Lower lobe of right lung (tissue), 2 donors: ENCODE measurements at regions not wholly inside any gene's neighbourhood (a gene's known extent, or its start where the extent isn't known, plus 50 kb on each side); places are given as distances from the start of the nearest gene placed in this dataset.

Experiments used
- ATAC-seq, 2 donors: fragments of 200-7000 bp; cut with Tn5 transposase; one replicate each; pipeline ENCODE4 v1.9.1; 2020 to 2022; ENCODE audit warnings: mild to moderate bottlenecking in 2 of 2, moderate library complexity in 2 of 2
- DNase-seq: peaks from one replicate; pipeline ENCODE4 v3.0.0-alpha.2; 2020
- H3K27ac ChIP-seq: fragments of 200-600 bp; one replicate; pipeline ENCODE4 v1.8.0; 2022
- H3K27me3 ChIP-seq: fragments of 200-600 bp; one replicate; pipeline ENCODE4 v1.8.0; 2022; ENCODE audit warnings: low read depth
- H3K36me3 ChIP-seq: fragments of 200-600 bp; one replicate; pipeline ENCODE4 v1.8.0; 2022; ENCODE audit warnings: mild to moderate bottlenecking
- H3K4me1 ChIP-seq: fragments of 200-600 bp; one replicate; pipeline ENCODE4 v1.8.0; 2022
- H3K4me3 ChIP-seq: fragments of 200-600 bp; one replicate; pipeline ENCODE4 v1.8.0; 2022; ENCODE audit warnings: mild to moderate bottlenecking
- H3K9me3 ChIP-seq: fragments of 200-600 bp; one replicate; pipeline ENCODE4 v1.8.0; 2022
- intact Hi-C: fragments of 100-400 bp; cut with DNase I; formaldehyde crosslinking; loops from one replicate; pipeline ENCODE4 v1.11.0; 2022
- TF ChIP-seq, protein P1 (sequence below): fragments of 200-600 bp; IDR thresholded peaks from one replicate; pipeline ENCODE4 v1.8.0; 2022; ENCODE audit warnings: antibody characterized with exemption, mild to moderate bottlenecking
- donor health status: DM: no; HTN: yes; CAD: no; lungs with severe emphysema.

DNA sequence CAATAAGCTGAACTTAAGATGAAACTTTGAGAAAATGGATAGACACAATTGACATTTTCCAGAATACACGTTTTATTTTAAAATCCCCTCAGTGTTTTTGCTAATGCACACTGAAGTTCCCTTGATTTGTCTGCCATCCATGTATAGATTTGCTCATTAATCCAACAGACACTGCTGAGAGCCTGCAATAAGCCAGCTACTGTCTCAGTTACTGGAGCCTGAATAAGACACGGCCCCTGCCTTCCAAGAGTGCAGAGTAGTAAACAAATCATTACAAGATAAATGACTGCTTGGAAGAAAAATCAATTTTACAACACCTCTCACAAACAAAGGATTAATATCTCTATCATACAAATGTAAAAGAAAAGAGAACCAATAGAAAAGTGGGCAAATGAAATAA, 130.1 kb downstream of the TLR5 start:
- no peaks in the 10 kb centered on the region for H3K36me3 ChIP-seq
- intact Hi-C loops: no loop called here
- H3K27me3 ChIP-seq: no peaks in the 10 kb centered on the region
- no peak for DNase-seq
- TF ChIP-seq, protein P1, sequence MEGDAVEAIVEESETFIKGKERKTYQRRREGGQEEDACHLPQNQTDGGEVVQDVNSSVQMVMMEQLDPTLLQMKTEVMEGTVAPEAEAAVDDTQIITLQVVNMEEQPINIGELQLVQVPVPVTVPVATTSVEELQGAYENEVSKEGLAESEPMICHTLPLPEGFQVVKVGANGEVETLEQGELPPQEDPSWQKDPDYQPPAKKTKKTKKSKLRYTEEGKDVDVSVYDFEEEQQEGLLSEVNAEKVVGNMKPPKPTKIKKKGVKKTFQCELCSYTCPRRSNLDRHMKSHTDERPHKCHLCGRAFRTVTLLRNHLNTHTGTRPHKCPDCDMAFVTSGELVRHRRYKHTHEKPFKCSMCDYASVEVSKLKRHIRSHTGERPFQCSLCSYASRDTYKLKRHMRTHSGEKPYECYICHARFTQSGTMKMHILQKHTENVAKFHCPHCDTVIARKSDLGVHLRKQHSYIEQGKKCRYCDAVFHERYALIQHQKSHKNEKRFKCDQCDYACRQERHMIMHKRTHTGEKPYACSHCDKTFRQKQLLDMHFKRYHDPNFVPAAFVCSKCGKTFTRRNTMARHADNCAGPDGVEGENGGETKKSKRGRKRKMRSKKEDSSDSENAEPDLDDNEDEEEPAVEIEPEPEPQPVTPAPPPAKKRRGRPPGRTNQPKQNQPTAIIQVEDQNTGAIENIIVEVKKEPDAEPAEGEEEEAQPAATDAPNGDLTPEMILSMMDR: no peak
- H3K4me1 ChIP-seq: no peaks in the 10 kb centered on the region
- ATAC-seq: no peak
- H3K4me3 ChIP-seq: no peak overlapping the region
- H3K27ac ChIP-seq: no peak overlapping the region
- no peaks in the 10 kb centered on the region for H3K9me3 ChIP-seq

- Histone ChIP-seq H3K4me1 (no peaks in the 10 kb centered on the region), H3K4me3 (no peak overlapping the region), H3K36me3 (no peaks in the 10 kb centered on the region), H3K27ac (no peak overlapping the region), H3K27me3 (no peaks in the 10 kb centered on the region), H3K9me3 (no peaks in the 10 kb centered on the region)
- ATAC-seq (no peak), DNase-seq (no peak)
- TF ChIP-seq, protein P1: no peak
- intact Hi-C loops: no loop called here
Observed at GRCh38 chr1:223014142-223014873, 128.7 kb downstream of the TLR5 start.

GRCh38 chr1:223016381-223016780, 126.7 kb downstream of the TLR5 start:
- no peak for ATAC-seq

GRCh38 chr1:223016890-223017289, 126.2 kb downstream of the TLR5 start:
- ATAC-seq: peak in 1 of 2 donors; percentile 17
- H3K4me3 ChIP-seq: no peak overlapping the region
- H3K4me1 ChIP-seq: peaks cover under 1% of the 10 kb centered on the region
- H3K27ac ChIP-seq: peak overlapping the region; percentile 68
- no peaks in the 10 kb centered on the region for H3K27me3 ChIP-seq
- intact Hi-C loops: no loop called here
- H3K36me3 ChIP-seq: no peaks in the 10 kb centered on the region
- no peaks in the 10 kb centered on the region for H3K9me3 ChIP-seq
- TF ChIP-seq, protein P1: no peak
- no peak for DNase-seq

More at GRCh38 chr1:223016381-223016780, 126.7 kb downstream of the TLR5 start:
- Histone ChIP-seq H3K4me1 (no peaks in the 10 kb centered on the region), H3K4me3 (no peak overlapping the region), H3K36me3 (no peaks in the 10 kb centered on the region), H3K27me3 (no peaks in the 10 kb centered on the region), H3K27ac (peak overlapping the region; percentile 68), H3K9me3 (no peaks in the 10 kb centered on the region)
- DNase-seq: no peak
- TF ChIP-seq, protein P1: no peak
- intact Hi-C loops: no loop called here

DNA sequence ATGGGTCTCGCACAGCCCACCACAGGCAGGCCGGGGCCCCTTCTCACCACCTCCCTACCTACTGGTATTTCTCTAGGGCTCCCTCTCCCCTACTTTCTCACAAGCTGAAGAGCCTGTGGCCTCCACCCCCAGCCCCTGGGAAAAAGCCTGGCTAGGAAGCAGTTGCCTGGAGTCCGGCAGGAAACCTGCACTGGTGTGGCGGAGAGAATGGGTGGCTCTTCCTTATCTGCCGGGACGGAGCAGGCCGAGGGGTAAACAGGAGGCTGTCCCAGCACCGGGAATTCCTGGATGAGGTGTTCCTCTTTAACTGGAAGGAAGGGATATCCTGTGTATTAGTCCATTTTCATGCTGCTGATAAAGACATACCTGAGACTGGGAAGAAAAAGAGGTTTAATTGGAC, 125.8 kb downstream of the TLR5 start:
- ATAC-seq (peak in 1 of 2 donors; percentile 26), DNase-seq (no peak)
- intact Hi-C loops: no loop called here
- Histone ChIP-seq H3K27ac (peak overlapping the region; percentile 68), H3K36me3 (no peaks in the 10 kb centered on the region), H3K9me3 (no peaks in the 10 kb centered on the region), H3K27me3 (no peaks in the 10 kb centered on the region), H3K4me3 (no peak overlapping the region), H3K4me1 (peaks cover 5% of the 10 kb centered on the region)
- TF ChIP-seq, protein P1: no peak
